WTC11 (cell line): ENCODE measurements at regions not wholly inside any gene's neighbourhood (a gene's known extent, or its start where the extent isn't known, plus 50 kb on each side); places are given as distances from the start of the nearest gene placed in this dataset.
A peak's percentile ranks its signal among the peaks of the same experiment; 100 is the strongest.
"Not testable (repeated sequence)": the region's sequence is repeated elsewhere in the genome, so short reads cannot be mapped to it uniquely, and the experiment has no call there.

Source experiments
- ATAC-seq: fragments of 200-7000 bp; cut with Tn5 transposase; 2 replicates; pipeline ENCODE4 v1.10.0; 2021; ENCODE audit warnings: mild to moderate bottlenecking, moderate library complexity
- CTCF ChIA-PET: fragments of 300-600 bp; sonication (Branson Sonifier 250); formaldehyde crosslinking; loops from one replicate; lab custom pipeline; 2021; ENCODE audit warnings: antibody characterized with exemption; lab: Charles Lee
- POLR2A ChIA-PET: fragments of 350-600 bp; sonication (Branson Sonifier 250); formaldehyde crosslinking; loops from one replicate; lab custom pipeline; 2021; ENCODE audit warnings: antibody characterized with exemption; lab: Charles Lee
- DNase-seq: peaks from one replicate; pipeline ENCODE4 v3.0.0; 2021; ENCODE audit warnings: low spot score
- H3K27ac Mint-ChIP-seq: 2 replicates; pipeline ENCODE4 v1.8.0; 2021; ENCODE audit warnings: mixed read lengths
- H3K27me3 Mint-ChIP-seq: 2 replicates; pipeline ENCODE4 v1.8.0; 2021; ENCODE audit warnings: low read depth, mild to moderate bottlenecking, moderate library complexity, mixed read lengths
- H3K36me3 Mint-ChIP-seq: 2 replicates; pipeline ENCODE4 v1.8.0; 2021; ENCODE audit warnings: mixed read lengths
- H3K4me1 Mint-ChIP-seq: 2 replicates; pipeline ENCODE4 v1.8.0; 2022; ENCODE audit warnings: mixed read lengths
- H3K4me3 Mint-ChIP-seq: 2 replicates; pipeline ENCODE4 v1.8.0; 2021; ENCODE audit warnings: mild to moderate bottlenecking, moderate library complexity, mixed read lengths
- H3K9me3 Mint-ChIP-seq: 2 replicates; pipeline ENCODE4 v1.8.0; 2021; ENCODE audit warnings: mixed read lengths
- EMX1 ChIP-seq: fragments of 250-450 bp; sonication (Bioruptor Pico); IDR thresholded peaks from 2 replicates; pipeline ENCODE4 v1.8.0; 2021; ENCODE audit warnings: mild to moderate bottlenecking
- FOXP1 ChIP-seq: sonication (generic); formaldehyde crosslinking; IDR thresholded peaks from 2 replicates; pipeline ENCODE4 v1.8.0; 2022; ENCODE audit warnings: missing genetic modification reagents, mild to moderate bottlenecking, moderate library complexity, borderline replicate concordance
- JUN ChIP-seq: sonication (generic); formaldehyde crosslinking; IDR thresholded peaks from 2 replicates; pipeline ENCODE4 v1.8.0; 2023; ENCODE audit warnings: mild to moderate bottlenecking, missing genetic modification reagents
- RELA ChIP-seq: sonication (generic); formaldehyde crosslinking; IDR thresholded peaks from 2 replicates; pipeline ENCODE4 v1.8.1; 2022; ENCODE audit warnings: missing genetic modification reagents, mild to moderate bottlenecking, borderline replicate concordance
- SMAD4 ChIP-seq: sonication (generic); formaldehyde crosslinking; IDR thresholded peaks from 2 replicates; pipeline ENCODE4 v1.8.0; 2022; ENCODE audit warnings: mild to moderate bottlenecking, missing genetic modification reagents
- SOX15 ChIP-seq: fragments of 250-450 bp; sonication (Bioruptor Pico); IDR thresholded peaks from 2 replicates; pipeline ENCODE4 v1.9.0; 2021; ENCODE audit warnings: mild to moderate bottlenecking
- ZBTB21 ChIP-seq: sonication (generic); formaldehyde crosslinking; IDR thresholded peaks from 2 replicates; pipeline ENCODE4 v1.8.1; 2023; ENCODE audit warnings: mild to moderate bottlenecking, missing genetic modification reagents, borderline replicate concordance
- TF ChIP-seq, protein P1 (sequence below): sonication (generic); formaldehyde crosslinking; IDR thresholded peaks from 2 replicates; pipeline ENCODE4 v1.8.1; 2023; ENCODE audit warnings: mild to moderate bottlenecking, missing genetic modification reagents
- TF ChIP-seq, protein P2 (sequence below): sonication (generic); formaldehyde crosslinking; IDR thresholded peaks from 2 replicates; pipeline ENCODE4 v1.8.0; 2023; ENCODE audit warnings: mild to moderate bottlenecking, missing genetic modification reagents
- TF ChIP-seq, protein P3 (sequence below): fragments of 250-450 bp; sonication (Bioruptor Pico); conservative IDR thresholded peaks from 2 replicates; pipeline ENCODE4 v1.9.0; 2021; ENCODE audit warnings: mild to moderate bottlenecking
- TF ChIP-seq, protein P4 (sequence below): sonication (generic); formaldehyde crosslinking; IDR thresholded peaks from 2 replicates; pipeline ENCODE4 v1.8.1; 2023; ENCODE audit warnings: mild to moderate bottlenecking, missing genetic modification reagents, moderate library complexity

DNA sequence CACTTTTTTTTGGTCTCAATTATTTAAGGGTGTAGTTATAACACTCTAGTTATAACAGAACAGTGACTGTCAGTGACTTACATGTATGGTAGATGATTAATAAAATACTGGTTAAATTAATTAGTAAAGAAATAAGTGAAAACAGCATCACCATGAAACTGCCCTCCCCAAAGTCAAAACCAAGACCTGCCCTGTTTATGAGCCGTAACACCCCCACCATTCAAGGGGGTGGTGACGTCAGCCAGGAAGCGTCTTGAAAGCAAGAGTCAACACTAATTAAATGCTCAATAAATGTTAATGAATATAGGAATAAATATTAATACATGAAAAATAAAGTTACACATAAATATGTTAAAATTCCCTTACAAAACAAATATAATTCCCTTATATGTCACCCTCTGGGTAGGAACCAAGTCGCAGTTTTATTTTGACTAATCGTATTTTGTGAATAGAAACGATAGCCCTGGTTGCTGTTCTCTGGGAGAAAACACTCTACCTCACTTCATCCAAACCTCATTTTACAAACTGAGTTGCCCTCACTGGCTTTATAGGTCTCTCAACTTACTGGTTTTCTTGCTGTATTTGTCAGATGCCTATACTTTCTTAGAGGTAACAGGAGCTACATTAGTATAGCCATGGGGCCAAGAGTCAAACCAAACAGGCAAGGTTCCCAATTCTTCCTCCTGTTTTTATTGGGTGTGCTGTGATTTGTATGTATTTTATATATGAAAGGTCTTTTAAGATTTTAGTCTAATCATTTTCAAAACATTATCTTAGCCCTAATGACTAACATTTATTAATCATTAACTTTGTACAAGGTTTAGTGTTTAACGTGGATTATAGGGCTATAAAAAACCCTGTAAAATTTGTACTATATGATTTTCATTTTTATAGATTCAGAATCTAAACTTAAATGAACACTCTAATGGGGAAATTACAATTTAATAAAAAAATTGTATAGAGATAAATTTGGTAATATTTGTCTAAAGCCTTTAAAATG is 227.9 kb upstream of the IRAK1BP1 start:
- Mint-ChIP-seq H3K9me3 (peaks cover 19% of the 10 kb centered on the region), H3K4me3 (no peak overlapping the region)
- DNase-seq = no peak
- POLR2A ChIA-PET = no interaction called here
- no peak for ATAC-seq
- TF ChIP-seq FOXP1 (CRISPR knock-in tag) = no peak
- no peak for TF ChIP-seq ZBTB21 (CRISPR knock-in tag)
- TF ChIP-seq EMX1 (CRISPR knock-in tag) = no peak
- TF ChIP-seq, protein P1, sequence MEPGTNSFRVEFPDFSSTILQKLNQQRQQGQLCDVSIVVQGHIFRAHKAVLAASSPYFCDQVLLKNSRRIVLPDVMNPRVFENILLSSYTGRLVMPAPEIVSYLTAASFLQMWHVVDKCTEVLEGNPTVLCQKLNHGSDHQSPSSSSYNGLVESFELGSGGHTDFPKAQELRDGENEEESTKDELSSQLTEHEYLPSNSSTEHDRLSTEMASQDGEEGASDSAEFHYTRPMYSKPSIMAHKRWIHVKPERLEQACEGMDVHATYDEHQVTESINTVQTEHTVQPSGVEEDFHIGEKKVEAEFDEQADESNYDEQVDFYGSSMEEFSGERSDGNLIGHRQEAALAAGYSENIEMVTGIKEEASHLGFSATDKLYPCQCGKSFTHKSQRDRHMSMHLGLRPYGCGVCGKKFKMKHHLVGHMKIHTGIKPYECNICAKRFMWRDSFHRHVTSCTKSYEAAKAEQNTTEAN (CRISPR knock-in tag) = no peak
- TF ChIP-seq, all 79 proteins: peak for 0
- H3K36me3 Mint-ChIP-seq = peaks cover 8% of the 10 kb centered on the region
- H3K27ac Mint-ChIP-seq = no peak overlapping the region
- CTCF ChIA-PET = no interaction called here
- no peaks in the 10 kb centered on the region for H3K4me1 Mint-ChIP-seq
- peaks cover 4% of the 10 kb centered on the region; the same call in 1 of the 2 replicates for H3K27me3 Mint-ChIP-seq

DNA sequence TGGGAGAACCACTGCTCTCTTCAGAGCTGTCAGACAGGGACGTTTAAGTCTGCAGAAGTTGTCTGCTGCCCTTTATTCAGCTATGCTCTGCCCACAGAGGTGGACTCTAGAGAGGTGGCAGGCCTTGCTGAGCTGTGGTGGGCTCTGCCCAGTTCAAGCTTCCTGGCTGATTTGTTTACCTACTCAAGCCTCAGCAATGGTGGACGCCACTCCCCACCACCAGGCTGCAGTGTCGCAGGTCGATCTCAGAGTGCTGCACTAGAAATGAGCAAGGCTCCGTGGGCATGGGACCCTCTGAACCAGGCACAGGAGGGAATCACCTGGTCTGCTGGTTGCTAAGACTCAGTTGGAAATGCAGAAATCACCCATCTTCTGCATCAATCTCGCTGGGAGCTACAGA is 223.4 kb upstream of the IRAK1BP1 start:
- H3K4me3 Mint-ChIP-seq, H3K27ac Mint-ChIP-seq, POLR2A ChIA-PET, DNase-seq, ATAC-seq: not testable (repeated sequence)
- peaks cover 15% of the 10 kb centered on the region for H3K4me1 Mint-ChIP-seq
- CTCF ChIA-PET = interaction anchor here (1.6 kb wide), 1 partner anchor 15 kb away, joined by 3 read pairs; no protein-coding TSS in a partner anchor
- peaks cover 30% of the 10 kb centered on the region for H3K9me3 Mint-ChIP-seq
- peaks cover 18% of the 10 kb centered on the region for H3K36me3 Mint-ChIP-seq
- peaks cover 15% of the 10 kb centered on the region for H3K27me3 Mint-ChIP-seq

DNA sequence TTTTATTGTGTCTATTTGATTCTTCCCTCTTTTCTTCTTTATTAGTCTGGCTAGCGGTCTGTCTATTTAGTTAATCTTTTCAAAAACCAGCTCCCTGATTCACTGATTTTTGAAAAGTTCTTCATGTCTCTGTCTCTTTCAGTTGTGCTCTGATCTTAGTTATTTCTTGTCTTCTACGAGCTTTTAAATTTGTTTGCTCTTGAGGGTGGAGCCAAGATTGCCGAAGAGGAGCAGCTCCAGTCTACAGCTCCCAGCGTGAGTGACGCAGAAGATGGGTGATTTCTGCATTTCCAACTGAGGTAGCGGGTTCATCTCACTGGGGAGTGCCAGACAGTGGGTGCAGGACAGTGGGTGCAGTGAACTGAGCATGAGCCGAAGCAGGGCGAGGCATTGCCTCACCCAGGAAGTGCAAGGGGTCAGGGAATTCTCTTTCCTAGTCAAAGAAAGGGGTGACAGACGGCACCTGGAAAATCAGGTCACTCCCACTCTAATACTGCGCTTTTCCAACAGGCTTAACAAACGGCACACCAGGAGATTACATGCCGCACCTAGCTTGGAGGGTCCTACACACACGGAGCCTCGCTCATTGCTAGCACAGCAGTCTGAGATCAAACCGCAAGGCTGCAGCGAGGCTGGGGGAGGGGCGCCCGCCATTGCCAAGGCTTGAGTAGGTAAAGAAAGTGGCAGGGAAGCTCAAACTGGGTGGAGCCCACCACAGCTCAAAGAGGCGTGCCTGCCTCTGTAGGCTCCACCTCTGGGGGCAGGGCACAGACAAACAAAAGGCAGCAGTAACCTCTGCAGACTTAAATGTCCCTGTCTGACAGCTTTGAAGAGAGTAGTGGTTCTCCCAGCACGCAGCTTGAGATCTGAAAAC is 220.6 kb upstream of the IRAK1BP1 start:
- POLR2A ChIA-PET, H3K27ac Mint-ChIP-seq, ATAC-seq: not testable (repeated sequence)
- Mint-ChIP-seq H3K27me3 (peaks cover 20% of the 10 kb centered on the region), H3K9me3 (peaks cover 35% of the 10 kb centered on the region), H3K36me3 (peaks cover 14% of the 10 kb centered on the region), H3K4me3 (peak overlapping the region; percentile 59)
- CTCF ChIA-PET = interaction anchor here (1.4 kb wide), 1 partner anchor 164 kb away, joined by 3 read pairs; no protein-coding TSS in a partner anchor
- peak; percentile 70 for DNase-seq
- TF ChIP-seq, protein P2, sequence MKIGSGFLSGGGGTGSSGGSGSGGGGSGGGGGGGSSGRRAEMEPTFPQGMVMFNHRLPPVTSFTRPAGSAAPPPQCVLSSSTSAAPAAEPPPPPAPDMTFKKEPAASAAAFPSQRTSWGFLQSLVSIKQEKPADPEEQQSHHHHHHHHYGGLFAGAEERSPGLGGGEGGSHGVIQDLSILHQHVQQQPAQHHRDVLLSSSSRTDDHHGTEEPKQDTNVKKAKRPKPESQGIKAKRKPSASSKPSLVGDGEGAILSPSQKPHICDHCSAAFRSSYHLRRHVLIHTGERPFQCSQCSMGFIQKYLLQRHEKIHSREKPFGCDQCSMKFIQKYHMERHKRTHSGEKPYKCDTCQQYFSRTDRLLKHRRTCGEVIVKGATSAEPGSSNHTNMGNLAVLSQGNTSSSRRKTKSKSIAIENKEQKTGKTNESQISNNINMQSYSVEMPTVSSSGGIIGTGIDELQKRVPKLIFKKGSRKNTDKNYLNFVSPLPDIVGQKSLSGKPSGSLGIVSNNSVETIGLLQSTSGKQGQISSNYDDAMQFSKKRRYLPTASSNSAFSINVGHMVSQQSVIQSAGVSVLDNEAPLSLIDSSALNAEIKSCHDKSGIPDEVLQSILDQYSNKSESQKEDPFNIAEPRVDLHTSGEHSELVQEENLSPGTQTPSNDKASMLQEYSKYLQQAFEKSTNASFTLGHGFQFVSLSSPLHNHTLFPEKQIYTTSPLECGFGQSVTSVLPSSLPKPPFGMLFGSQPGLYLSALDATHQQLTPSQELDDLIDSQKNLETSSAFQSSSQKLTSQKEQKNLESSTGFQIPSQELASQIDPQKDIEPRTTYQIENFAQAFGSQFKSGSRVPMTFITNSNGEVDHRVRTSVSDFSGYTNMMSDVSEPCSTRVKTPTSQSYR = 0 out of 2 replicates have a peak, but pooled peaks have one; percentile 26
- TF ChIP-seq, all 79 proteins: peak for 1; not testable (repeated sequence) for 78
- H3K4me1 Mint-ChIP-seq = peaks cover 15% of the 10 kb centered on the region

DNA sequence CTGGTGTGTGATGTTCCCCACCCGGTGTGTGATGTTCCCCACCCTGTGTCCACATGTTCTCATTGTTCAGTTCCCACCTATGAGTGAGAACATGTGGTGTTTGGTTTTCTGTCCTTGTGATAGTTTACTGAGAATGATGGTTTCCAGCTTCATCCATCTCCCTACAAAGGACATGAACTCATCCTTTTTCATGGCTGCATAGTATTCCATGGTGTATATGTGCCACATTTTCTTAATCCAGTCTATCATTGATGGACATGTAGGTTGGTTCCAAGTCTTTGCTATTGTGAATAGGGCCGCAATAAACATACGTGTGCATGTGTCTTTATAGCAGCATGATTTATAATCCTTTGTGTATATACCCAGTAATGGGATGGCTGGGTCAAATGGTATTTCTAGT is 201.5 kb upstream of the IRAK1BP1 start:
- ATAC-seq, H3K27ac Mint-ChIP-seq, H3K36me3 Mint-ChIP-seq, H3K27me3 Mint-ChIP-seq, POLR2A ChIA-PET, DNase-seq, CTCF ChIA-PET, H3K4me3 Mint-ChIP-seq, H3K9me3 Mint-ChIP-seq: not testable (repeated sequence)
- peaks cover 18% of the 10 kb centered on the region for H3K4me1 Mint-ChIP-seq

DNA sequence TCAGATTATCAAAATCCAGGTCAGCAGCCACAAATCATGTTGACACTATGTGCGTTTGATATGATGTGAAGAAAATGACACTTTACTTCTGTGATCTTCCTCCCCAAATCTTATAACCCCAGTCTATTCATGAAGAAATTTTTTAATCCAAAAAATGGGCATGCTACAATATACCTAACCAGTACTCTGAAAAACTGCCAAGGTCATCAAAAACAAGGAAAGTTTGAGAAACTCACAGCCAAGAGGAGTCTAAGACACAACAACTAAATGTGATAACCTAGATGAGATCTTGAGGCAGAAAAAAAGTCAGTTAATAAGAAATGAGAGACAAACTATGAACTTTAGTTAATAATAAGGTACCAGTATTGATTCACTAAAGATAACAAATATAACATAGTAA is 200.6 kb upstream of the IRAK1BP1 start:
- H3K36me3 Mint-ChIP-seq = no peaks in the 10 kb centered on the region
- no peaks in the 10 kb centered on the region for H3K9me3 Mint-ChIP-seq
- H3K27me3 Mint-ChIP-seq = no peaks in the 10 kb centered on the region
- ATAC-seq (no peak), DNase-seq (no peak)
- TF ChIP-seq SMAD4 = no peak
- TF ChIP-seq SOX15 (CRISPR knock-in tag) = no peak
- TF ChIP-seq, protein P3, sequence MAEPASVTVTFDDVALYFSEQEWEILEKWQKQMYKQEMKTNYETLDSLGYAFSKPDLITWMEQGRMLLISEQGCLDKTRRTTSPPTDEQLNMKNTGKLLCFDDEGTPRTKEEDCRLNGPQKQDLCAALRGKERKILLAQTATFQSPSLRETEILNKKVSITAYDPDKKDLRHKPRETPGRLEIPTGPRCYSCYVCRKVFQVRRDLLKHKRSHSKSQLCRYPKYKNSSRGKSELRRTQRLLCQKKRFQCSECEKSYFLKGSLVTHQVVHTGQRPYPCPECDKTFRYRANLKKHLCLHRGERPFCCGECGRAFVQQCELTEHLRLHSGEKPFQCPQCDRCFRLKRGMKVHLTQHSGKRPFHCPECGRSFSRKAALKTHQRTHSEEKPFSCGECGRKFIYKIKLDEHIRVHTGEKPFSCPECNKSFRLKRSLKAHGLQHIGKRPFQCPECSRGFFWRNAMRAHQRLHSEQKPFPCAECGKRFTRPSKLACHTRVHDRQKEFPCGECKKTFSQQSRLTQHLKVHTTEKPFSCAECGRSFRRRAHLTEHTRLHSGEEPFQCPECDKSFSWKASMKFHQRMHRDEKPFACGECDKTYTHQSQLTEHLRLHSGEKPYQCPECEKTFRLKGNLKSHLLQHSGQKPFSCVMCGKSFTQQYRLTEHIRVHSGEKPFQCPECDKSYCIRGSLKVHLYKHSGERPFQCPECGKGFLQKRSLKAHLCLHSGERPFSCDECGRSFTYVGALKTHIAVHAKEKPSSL (CRISPR knock-in tag) = no peak
- no peak for TF ChIP-seq RELA (CRISPR knock-in tag)
- TF ChIP-seq, protein P4, sequence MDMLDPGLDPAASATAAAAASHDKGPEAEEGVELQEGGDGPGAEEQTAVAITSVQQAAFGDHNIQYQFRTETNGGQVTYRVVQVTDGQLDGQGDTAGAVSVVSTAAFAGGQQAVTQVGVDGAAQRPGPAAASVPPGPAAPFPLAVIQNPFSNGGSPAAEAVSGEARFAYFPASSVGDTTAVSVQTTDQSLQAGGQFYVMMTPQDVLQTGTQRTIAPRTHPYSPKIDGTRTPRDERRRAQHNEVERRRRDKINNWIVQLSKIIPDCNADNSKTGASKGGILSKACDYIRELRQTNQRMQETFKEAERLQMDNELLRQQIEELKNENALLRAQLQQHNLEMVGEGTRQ (CRISPR knock-in tag) = no peak
- TF ChIP-seq JUN = no peak
- H3K4me3 Mint-ChIP-seq = no peak overlapping the region
- ChIA-PET POLR2A (no interaction called here), CTCF (no interaction called here)
- H3K27ac Mint-ChIP-seq = no peak overlapping the region
- H3K4me1 Mint-ChIP-seq = peaks cover 20% of the 10 kb centered on the region
